Muscle layer of colon (tissue), 2 donors: ENCODE measurements at regions not wholly inside any gene's neighbourhood (a gene's known extent, or its start where the extent isn't known, plus 50 kb on each side); places are given as distances from the start of the nearest gene placed in this dataset.

Source experiments
- H3K27ac ChIP-seq: one replicate; pipeline ENCODE4 v1.7.0; 2013; ENCODE audit warnings: low read depth, mild to moderate bottlenecking, low read length, moderate library complexity
- H3K27me3 ChIP-seq, 2 donors: one replicate each; pipeline ENCODE4 v1.7.0; 2013; ENCODE audit warnings: low read length in 2 of 2, mild to moderate bottlenecking in 2 of 2; ENCODE audit not compliant: insufficient read depth in 2 of 2, control insufficient read depth in 1 of 2
- H3K36me3 ChIP-seq: one replicate; pipeline ENCODE4 v1.7.0; 2013; ENCODE audit warnings: mild to moderate bottlenecking, low read length; ENCODE audit not compliant: insufficient read depth
- H3K4me1 ChIP-seq: one replicate; pipeline ENCODE4 v1.7.0; 2013; ENCODE audit warnings: mild to moderate bottlenecking, low read length; ENCODE audit not compliant: insufficient read depth
- H3K4me3 ChIP-seq, 2 donors: one replicate each; pipeline ENCODE4 v1.7.0; 2013; ENCODE audit warnings: low read length in 2 of 2, low read depth in 1 of 2, mild to moderate bottlenecking in 1 of 2, moderate library complexity in 1 of 2
- H3K9ac ChIP-seq: one replicate; pipeline ENCODE4 v1.7.0; 2013; ENCODE audit warnings: low read length
- H3K9me3 ChIP-seq: one replicate; pipeline ENCODE4 v1.7.0; 2013; ENCODE audit warnings: mild to moderate bottlenecking, low read length
- donor health status: abdominal sarcoma.
- donor health status: Adenocarcinoma of cecum.

- no peaks in the 10 kb centered on the region for H3K36me3 ChIP-seq
- no peaks in the 10 kb centered on the region for H3K4me1 ChIP-seq
- H3K27ac ChIP-seq, result no peak overlapping the region
- no peak overlapping the region for H3K4me3 ChIP-seq
- H3K9ac ChIP-seq, result no peak overlapping the region
- no peaks in the 10 kb centered on the region for H3K9me3 ChIP-seq
- H3K27me3 ChIP-seq, result no peaks in the 10 kb centered on the region
These were observed 119.0 kb upstream of the CLDN10 start for GRCh38 chr13:95433537-95433936.

- no peak overlapping the region for H3K4me3 ChIP-seq
- no peak overlapping the region for H3K27ac ChIP-seq
- H3K9ac ChIP-seq, result no peak overlapping the region
- no peaks in the 10 kb centered on the region for H3K27me3 ChIP-seq
- no peaks in the 10 kb centered on the region for H3K36me3 ChIP-seq
- no peaks in the 10 kb centered on the region for H3K4me1 ChIP-seq
- no peaks in the 10 kb centered on the region for H3K9me3 ChIP-seq
These were observed 118.4 kb upstream of the CLDN10 start for GRCh38 chr13:95434111-95434510.

GRCh38 chr13:95437561-95437960, 115.0 kb upstream of the CLDN10 start:
- Histone ChIP-seq H3K9me3 (no peaks in the 10 kb centered on the region), H3K4me1 (no peaks in the 10 kb centered on the region), H3K36me3 (no peaks in the 10 kb centered on the region), H3K4me3 (no peak overlapping the region), H3K27ac (no peak overlapping the region), H3K9ac (no peak overlapping the region), H3K27me3 (no peaks in the 10 kb centered on the region)

- no peaks in the 10 kb centered on the region for H3K27me3 ChIP-seq
- no peak overlapping the region for H3K9ac ChIP-seq
- no peak overlapping the region for H3K27ac ChIP-seq
- no peak overlapping the region for H3K4me3 ChIP-seq
- H3K9me3 ChIP-seq, result no peaks in the 10 kb centered on the region
- no peaks in the 10 kb centered on the region for H3K36me3 ChIP-seq
- no peaks in the 10 kb centered on the region for H3K4me1 ChIP-seq
These were observed 114.2 kb upstream of the CLDN10 start for GRCh38 chr13:95438297-95438696.

- no peaks in the 10 kb centered on the region for H3K27me3 ChIP-seq
- no peak overlapping the region for H3K4me3 ChIP-seq
- no peaks in the 10 kb centered on the region for H3K36me3 ChIP-seq
- H3K4me1 ChIP-seq, result no peaks in the 10 kb centered on the region
- H3K9me3 ChIP-seq, result no peaks in the 10 kb centered on the region
- H3K9ac ChIP-seq, result no peak overlapping the region
- H3K27ac ChIP-seq, result no peak overlapping the region
These were observed 112.0 kb upstream of the CLDN10 start for GRCh38 chr13:95440441-95441088.

GRCh38 chr13:95441326-95441725, 111.2 kb upstream of the CLDN10 start:
- Histone ChIP-seq H3K4me1 (no peaks in the 10 kb centered on the region), H3K9me3 (no peaks in the 10 kb centered on the region), H3K9ac (no peak overlapping the region), H3K36me3 (no peaks in the 10 kb centered on the region), H3K27ac (no peak overlapping the region), H3K4me3 (no peak overlapping the region), H3K27me3 (no peaks in the 10 kb centered on the region)

GRCh38 chr13:95444006-95444730, 108.4 kb upstream of the CLDN10 start:
- H3K27ac ChIP-seq, result no peak overlapping the region
- H3K9me3 ChIP-seq, result no peaks in the 10 kb centered on the region
- H3K27me3 ChIP-seq, result no peaks in the 10 kb centered on the region
- no peak overlapping the region for H3K4me3 ChIP-seq
- no peaks in the 10 kb centered on the region for H3K4me1 ChIP-seq
- H3K36me3 ChIP-seq, result no peaks in the 10 kb centered on the region
- H3K9ac ChIP-seq, result no peak overlapping the region

- Histone ChIP-seq H3K36me3 (no peaks in the 10 kb centered on the region), H3K9me3 (no peaks in the 10 kb centered on the region), H3K4me1 (no peaks in the 10 kb centered on the region)
These were observed 107.4 kb upstream of the CLDN10 start for GRCh38 chr13:95445131-95445530.

GRCh38 chr13:95447814-95448213, 104.7 kb upstream of the CLDN10 start:
- Histone ChIP-seq H3K27me3 (no peaks in the 10 kb centered on the region), H3K4me3 (no peak overlapping the region), H3K9me3 (no peaks in the 10 kb centered on the region), H3K27ac (no peak overlapping the region), H3K9ac (no peak overlapping the region), H3K36me3 (no peaks in the 10 kb centered on the region), H3K4me1 (no peaks in the 10 kb centered on the region)

More at GRCh38 chr13:95445131-95445530, 107.4 kb upstream of the CLDN10 start:
- Histone ChIP-seq H3K27me3 (no peaks in the 10 kb centered on the region), H3K4me3 (no peak overlapping the region), H3K27ac (no peak overlapping the region), H3K9ac (no peak overlapping the region)

GRCh38 chr13:95451656-95452055, 100.9 kb upstream of the CLDN10 start:
- no peak overlapping the region for H3K9ac ChIP-seq
- H3K27me3 ChIP-seq, result no peaks in the 10 kb centered on the region

GRCh38 chr13:95452375-95452774, 100.1 kb upstream of the CLDN10 start:
- Histone ChIP-seq H3K9ac (no peak overlapping the region), H3K9me3 (no peaks in the 10 kb centered on the region), H3K27me3 (no peaks in the 10 kb centered on the region), H3K4me3 (no peak overlapping the region), H3K36me3 (no peaks in the 10 kb centered on the region), H3K27ac (no peak overlapping the region), H3K4me1 (no peaks in the 10 kb centered on the region)

More at GRCh38 chr13:95451656-95452055, 100.9 kb upstream of the CLDN10 start:
- Histone ChIP-seq H3K4me1 (no peaks in the 10 kb centered on the region), H3K9me3 (no peaks in the 10 kb centered on the region), H3K36me3 (no peaks in the 10 kb centered on the region), H3K27ac (no peak overlapping the region), H3K4me3 (no peak overlapping the region)

GRCh38 chr13:95455782-95456181, 96.7 kb upstream of the CLDN10 start:
- Histone ChIP-seq H3K4me1 (no peaks in the 10 kb centered on the region), H3K4me3 (no peak overlapping the region), H3K27ac (no peak overlapping the region), H3K9ac (no peak overlapping the region), H3K9me3 (no peaks in the 10 kb centered on the region), H3K36me3 (no peaks in the 10 kb centered on the region), H3K27me3 (no peaks in the 10 kb centered on the region)
